ENCODE measurements at regions not wholly inside any gene's neighbourhood (a gene's known extent, or its start where the extent isn't known, plus 50 kb on each side); places are given as distances from the start of the nearest gene placed in this dataset.

DNA sequence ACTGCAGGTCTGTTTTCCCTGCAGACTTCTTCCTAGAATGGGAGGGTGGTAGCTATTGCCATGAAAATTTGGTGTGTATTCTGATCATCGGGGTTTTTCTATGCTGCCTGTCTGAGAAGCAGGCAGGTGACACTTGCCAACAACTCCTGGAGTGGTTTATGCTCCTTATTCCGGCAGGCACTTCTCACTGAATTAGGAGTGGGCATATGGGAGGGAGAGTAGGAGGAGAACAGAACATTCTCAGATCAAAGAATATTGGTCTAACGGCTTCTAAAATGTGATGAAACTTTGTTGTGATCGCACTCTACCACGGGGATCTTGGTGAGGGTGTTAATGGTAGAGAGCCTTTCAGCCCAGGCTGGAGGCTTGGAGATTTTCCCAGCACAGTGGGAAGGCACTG lies 480.8 kb downstream of the PLCL1 start:
- H3K9me3 ChIP-seq (ENCODE audit: control insufficient read depth, low read length) = no peaks in the 10 kb centered on the region
- H3K4ac ChIP-seq (ENCODE audit: low read depth in 1 of 2, low read length in 2 of 2) = no peak overlapping the region
- H3K4me3 ChIP-seq (ENCODE audit: insufficient read depth in 1 of 2, low read depth in 1 of 2, low read length in 2 of 2) = no peak overlapping the region
- H2BK12ac ChIP-seq (ENCODE audit: low read length in 2 of 2) = no peak overlapping the region
- peaks cover 0 to 8% of the 10 kb centered on the region in 2 experiments for H3K27me3 ChIP-seq (ENCODE audit: control insufficient read depth in 1 of 2, insufficient read depth in 1 of 2, low read length in 2 of 2)
- no peak overlapping the region for H3K4me2 ChIP-seq (ENCODE audit: low read length, poor library complexity, severe bottlenecking)
- H3K4me1 ChIP-seq (ENCODE audit: control insufficient read depth, insufficient read depth, low read depth, low read length) = no peaks in the 10 kb centered on the region
- H3K23ac ChIP-seq (ENCODE audit: low read length in 2 of 2) = no peak overlapping the region
- H2BK15ac ChIP-seq (ENCODE audit: low read depth, poor library complexity, severe bottlenecking) = no peak overlapping the region
- no peak overlapping the region for H4K91ac ChIP-seq (ENCODE audit: low read length)
- no peak overlapping the region for H3K27ac ChIP-seq (ENCODE audit: low read length, poor library complexity, severe bottlenecking)
- no peaks in the 10 kb centered on the region for H3K79me1 ChIP-seq (replicated peaks; ENCODE audit: low read length, poor library complexity, severe bottlenecking)
- no peak overlapping the region for H3K18ac ChIP-seq (ENCODE audit: low read depth in 1 of 2, low read length in 2 of 2)
- H3K9ac ChIP-seq (ENCODE audit: low read length) = no peak overlapping the region
- no peak for DNase-seq
- H3K36me3 ChIP-seq (ENCODE audit: control insufficient read depth in 1 of 2, insufficient read depth in 2 of 2, low read depth in 1 of 2, low read length in 2 of 2) = no peaks in the 10 kb centered on the region
- H2BK120ac ChIP-seq (ENCODE audit: low read depth, low read length) = no peak overlapping the region
- no peak overlapping the region for H2AFZ ChIP-seq (ENCODE audit: low read depth, low read length)
- H2BK5ac ChIP-seq (ENCODE audit: low read depth, low read length, poor library complexity, severe bottlenecking) = no peak overlapping the region
- WGBS = 85% methylated on average over 5 of the region's 5 CpGs
- no peak overlapping the region for H3K14ac ChIP-seq (ENCODE audit: low read length in 2 of 2)
- H2AK5ac ChIP-seq (ENCODE audit: low read length, severe bottlenecking) = no peak overlapping the region
- no peak overlapping the region for H4K8ac ChIP-seq (ENCODE audit: low read length)

DNA sequence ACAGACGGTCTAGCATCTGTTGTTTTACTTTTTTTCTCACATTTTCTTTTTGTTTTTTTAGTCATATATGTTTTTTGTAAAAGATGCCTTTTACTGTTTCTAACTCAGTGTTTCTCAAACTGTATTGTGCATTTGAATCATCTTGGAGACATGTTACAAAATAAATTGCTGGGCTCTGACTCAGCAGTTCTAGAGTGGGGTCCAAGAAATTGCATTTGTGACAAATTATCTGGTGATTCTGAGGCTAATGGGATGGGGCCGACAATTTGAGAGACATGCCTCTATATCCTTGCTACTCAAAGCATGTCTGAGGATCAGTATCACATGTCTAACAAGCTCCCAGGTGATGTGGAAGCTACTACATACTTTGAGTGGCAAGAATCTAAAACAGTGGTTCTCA lies 478.8 kb downstream of the PLCL1 start:
- Histone ChIP-seq H4K91ac (ENCODE audit: low read length) (no peak overlapping the region), H2BK12ac (ENCODE audit: low read length in 2 of 2) (no peak overlapping the region), H2BK15ac (ENCODE audit: low read depth, poor library complexity, severe bottlenecking) (no peak overlapping the region), H3K4me1 (ENCODE audit: control insufficient read depth, insufficient read depth, low read depth, low read length) (no peaks in the 10 kb centered on the region), H2BK5ac (ENCODE audit: low read depth, low read length, poor library complexity, severe bottlenecking) (no peak overlapping the region), H4K8ac (ENCODE audit: low read length) (no peak overlapping the region), H2AK5ac (ENCODE audit: low read length, severe bottlenecking) (no peak overlapping the region), H2BK120ac (ENCODE audit: low read depth, low read length) (no peak overlapping the region), H3K14ac (ENCODE audit: low read length in 2 of 2) (no peak overlapping the region), H3K9me3 (ENCODE audit: control insufficient read depth, low read length) (no peaks in the 10 kb centered on the region), H3K9ac (ENCODE audit: low read length) (peak overlapping the region; percentile 26), H3K4ac (ENCODE audit: low read depth in 1 of 2, low read length in 2 of 2) (no peak overlapping the region), H3K36me3 (ENCODE audit: control insufficient read depth in 1 of 2, insufficient read depth in 2 of 2, low read depth in 1 of 2, low read length in 2 of 2) (no peaks in the 10 kb centered on the region), H3K23ac (ENCODE audit: low read length in 2 of 2) (no peak overlapping the region), H3K4me3 (ENCODE audit: insufficient read depth in 1 of 2, low read depth in 1 of 2, low read length in 2 of 2) (no peak overlapping the region), H3K27ac (ENCODE audit: low read length, poor library complexity, severe bottlenecking) (no peak overlapping the region), H3K18ac (ENCODE audit: low read depth in 1 of 2, low read length in 2 of 2) (no peak overlapping the region), H3K27me3 (ENCODE audit: control insufficient read depth in 1 of 2, insufficient read depth in 1 of 2, low read length in 2 of 2) (peaks cover 0 to 8% of the 10 kb centered on the region in 2 experiments), H3K4me2 (ENCODE audit: low read length, poor library complexity, severe bottlenecking) (no peak overlapping the region), H2AFZ (ENCODE audit: low read depth, low read length) (no peak overlapping the region), H3K79me1 (replicated peaks; ENCODE audit: low read length, poor library complexity, severe bottlenecking) (no peaks in the 10 kb centered on the region)
- WGBS = 88% methylated on average over 1 of the region's 2 CpGs
- no peak for DNase-seq

DNA sequence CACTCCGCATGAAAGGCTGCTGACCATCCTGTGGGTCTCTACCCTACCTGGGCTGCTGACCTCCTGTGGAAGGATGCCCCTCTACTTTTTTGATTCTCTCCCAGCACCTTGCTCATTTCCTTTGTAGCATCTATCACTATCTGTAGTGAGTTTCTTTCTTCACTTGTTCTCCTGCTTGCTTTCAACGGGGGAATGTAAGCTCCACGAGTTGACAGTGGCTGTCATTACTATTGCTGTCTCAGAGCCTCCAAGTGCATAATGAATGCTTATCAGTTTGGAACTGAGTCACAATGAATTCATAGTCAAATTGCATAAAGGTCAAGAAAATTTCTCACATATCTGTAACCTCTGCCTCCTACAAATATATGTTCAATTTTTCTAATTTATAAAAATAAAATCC lies 477.7 kb downstream of the PLCL1 start:
- H3K79me1 ChIP-seq (replicated peaks; ENCODE audit: low read length, poor library complexity, severe bottlenecking) = no peaks in the 10 kb centered on the region
- 85% methylated on average over 3 of the region's 3 CpGs for WGBS

DNA sequence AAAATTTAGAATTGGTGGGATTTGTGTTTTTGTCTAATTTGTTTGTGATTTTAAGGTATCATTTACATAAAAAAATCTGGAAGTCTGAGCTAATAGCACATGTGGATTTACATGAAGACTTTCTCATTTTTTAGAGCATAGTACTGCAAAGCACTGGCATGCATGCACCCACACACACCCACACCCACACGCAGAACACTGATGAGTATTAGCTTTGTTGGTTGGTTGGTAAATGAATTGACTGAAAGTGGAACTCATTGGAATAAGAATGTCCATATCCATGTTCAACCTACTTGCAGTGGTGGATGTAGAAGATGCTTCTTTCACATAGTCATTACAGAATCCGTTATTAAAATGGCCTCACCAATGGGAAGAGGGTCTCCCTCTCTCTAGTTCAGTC lies 475.8 kb downstream of the PLCL1 start:
- Histone ChIP-seq H2AK5ac (ENCODE audit: low read length, severe bottlenecking) (no peak overlapping the region), H3K36me3 (ENCODE audit: control insufficient read depth in 1 of 2, insufficient read depth in 2 of 2, low read depth in 1 of 2, low read length in 2 of 2) (no peaks in the 10 kb centered on the region), H3K4me1 (ENCODE audit: control insufficient read depth, insufficient read depth, low read depth, low read length) (no peaks in the 10 kb centered on the region), H3K27ac (ENCODE audit: low read length, poor library complexity, severe bottlenecking) (no peak overlapping the region), H3K23ac (ENCODE audit: low read length in 2 of 2) (no peak overlapping the region), H2BK15ac (ENCODE audit: low read depth, poor library complexity, severe bottlenecking) (no peak overlapping the region), H3K14ac (ENCODE audit: low read length in 2 of 2) (no peak overlapping the region), H3K9me3 (ENCODE audit: control insufficient read depth, low read length) (no peaks in the 10 kb centered on the region), H3K4me3 (ENCODE audit: insufficient read depth in 1 of 2, low read depth in 1 of 2, low read length in 2 of 2) (no peak overlapping the region), H3K27me3 (ENCODE audit: control insufficient read depth in 1 of 2, insufficient read depth in 1 of 2, low read length in 2 of 2) (peaks cover 2 to 5% of the 10 kb centered on the region in 2 experiments), H3K9ac (ENCODE audit: low read length) (no peak overlapping the region), H3K18ac (ENCODE audit: low read depth in 1 of 2, low read length in 2 of 2) (no peak overlapping the region), H2AFZ (ENCODE audit: low read depth, low read length) (no peak overlapping the region), H2BK120ac (ENCODE audit: low read depth, low read length) (no peak overlapping the region), H4K8ac (ENCODE audit: low read length) (no peak overlapping the region), H2BK12ac (ENCODE audit: low read length in 2 of 2) (no peak overlapping the region), H3K79me1 (replicated peaks; ENCODE audit: low read length, poor library complexity, severe bottlenecking) (no peaks in the 10 kb centered on the region), H3K4me2 (ENCODE audit: low read length, poor library complexity, severe bottlenecking) (no peak overlapping the region), H3K4ac (ENCODE audit: low read depth in 1 of 2, low read length in 2 of 2) (no peak overlapping the region), H2BK5ac (ENCODE audit: low read depth, low read length, poor library complexity, severe bottlenecking) (no peak overlapping the region), H4K91ac (ENCODE audit: low read length) (no peak overlapping the region)
- 87% methylated on average over 1 of the region's 2 CpGs for WGBS
- DNase-seq = no peak

More for the DNA sequence above, 477.7 kb downstream of the PLCL1 start:
- Histone ChIP-seq H4K91ac (ENCODE audit: low read length) (no peak overlapping the region), H3K9me3 (ENCODE audit: control insufficient read depth, low read length) (no peaks in the 10 kb centered on the region), H3K4me1 (ENCODE audit: control insufficient read depth, insufficient read depth, low read depth, low read length) (no peaks in the 10 kb centered on the region), H2BK15ac (ENCODE audit: low read depth, poor library complexity, severe bottlenecking) (no peak overlapping the region), H4K8ac (ENCODE audit: low read length) (no peak overlapping the region), H2BK5ac (ENCODE audit: low read depth, low read length, poor library complexity, severe bottlenecking) (no peak overlapping the region), H3K14ac (ENCODE audit: low read length in 2 of 2) (no peak overlapping the region), H3K4me3 (ENCODE audit: insufficient read depth in 1 of 2, low read depth in 1 of 2, low read length in 2 of 2) (no peak overlapping the region), H3K27me3 (ENCODE audit: control insufficient read depth in 1 of 2, insufficient read depth in 1 of 2, low read length in 2 of 2) (peaks cover 2 to 8% of the 10 kb centered on the region in 2 experiments), H3K4me2 (ENCODE audit: low read length, poor library complexity, severe bottlenecking) (no peak overlapping the region), H3K18ac (ENCODE audit: low read depth in 1 of 2, low read length in 2 of 2) (no peak overlapping the region), H2BK12ac (ENCODE audit: low read length in 2 of 2) (peak overlapping the region in 1 of 2 experiments; percentile 18), H3K9ac (ENCODE audit: low read length) (no peak overlapping the region), H2AK5ac (ENCODE audit: low read length, severe bottlenecking) (no peak overlapping the region), H3K4ac (ENCODE audit: low read depth in 1 of 2, low read length in 2 of 2) (no peak overlapping the region), H3K23ac (ENCODE audit: low read length in 2 of 2) (no peak overlapping the region), H2AFZ (ENCODE audit: low read depth, low read length) (peak overlapping the region; percentile 51), H3K27ac (ENCODE audit: low read length, poor library complexity, severe bottlenecking) (no peak overlapping the region), H3K36me3 (ENCODE audit: control insufficient read depth in 1 of 2, insufficient read depth in 2 of 2, low read depth in 1 of 2, low read length in 2 of 2) (no peaks in the 10 kb centered on the region), H2BK120ac (ENCODE audit: low read depth, low read length) (no peak overlapping the region)
- no peak for DNase-seq
